H1 (cell line): ENCODE measurements at regions not wholly inside any gene's neighbourhood (a gene's known extent, or its start where the extent isn't known, plus 50 kb on each side); places are given as distances from the start of the nearest gene placed in this dataset.

ENCODE experiments used
- CTCF ChIA-PET: fragments of 300-600 bp; sonication (Branson Sonifier 250); formaldehyde crosslinking; loops from one replicate; lab custom pipeline; 2021; ENCODE audit not compliant: partially characterized antibody; lab: Charles Lee
- POLR2A ChIA-PET: fragments of 300-600 bp; sonication (Branson Sonifier 250); formaldehyde crosslinking; loops from one replicate; lab custom pipeline; 2021; ENCODE audit warnings: inconsistent platforms; ENCODE audit not compliant: partially characterized antibody; lab: Charles Lee
- DNase-seq, 2 experiments: peaks; one replicate each; pipeline versions ENCODE4 v3.0.0 to v3.0.0-alpha.2; 2010 to 2022; ENCODE audit warnings: low spot score in 2 of 2, low read depth in 1 of 2, mixed read lengths in 1 of 2
- FAIRE-seq: peaks from 2 replicates; lab custom pipeline; 2011; peaks lifted over from hg19 to GRCh38; lab: Jason Lieb, UNC
- H2AFZ ChIP-seq: 2 replicates; pipeline ENCODE4 v1.8.1; 2012; ENCODE audit warnings: low read length, inconsistent platforms
- H2AK5ac ChIP-seq: 2 replicates; pipeline ENCODE4 v1.6.1; 2013; ENCODE audit warnings: low read depth, low read length
- H2BK120ac ChIP-seq: replicated peaks from 2 replicates; pipeline ENCODE3; 2013; ENCODE audit warnings: low read depth, low read length, inconsistent platforms
- H2BK12ac ChIP-seq: 2 replicates; pipeline ENCODE4 v1.6.1; 2013; ENCODE audit warnings: low read depth, low read length
- H2BK15ac ChIP-seq: 2 replicates; pipeline ENCODE4 v1.6.1; 2013; ENCODE audit warnings: low read length
- H2BK20ac ChIP-seq: 2 replicates; pipeline ENCODE4 v1.6.1; 2013; ENCODE audit warnings: low read length
- H2BK5ac ChIP-seq: 2 replicates; pipeline ENCODE4 v1.6.1; 2013; ENCODE audit warnings: low read depth, low read length
- H3K14ac ChIP-seq: 2 replicates; pipeline ENCODE4 v1.6.1; 2013; ENCODE audit warnings: inconsistent platforms; ENCODE audit not compliant: insufficient read length
- H3K18ac ChIP-seq: 2 replicates; pipeline ENCODE4 v1.6.1; 2013; ENCODE audit warnings: low read length; ENCODE audit errors: extremely low read depth
- H3K23ac ChIP-seq: 2 replicates; pipeline ENCODE4 v1.6.1; 2013; ENCODE audit warnings: inconsistent platforms; ENCODE audit not compliant: insufficient read length
- H3K23me2 ChIP-seq: 2 replicates; pipeline ENCODE4 v1.6.1; 2013; ENCODE audit warnings: low read depth, low read length
- H3K27ac ChIP-seq: 2 replicates; pipeline ENCODE4 v1.6.1; 2011; ENCODE audit warnings: low read depth, low read length, inconsistent platforms
- H3K27me3 ChIP-seq, 4 experiments: replicated peaks in 1 of 4; 1 replicate in 1 of 4; 2 replicates in 3 of 4; pipeline versions ENCODE4 v1.6.1 to v1.8.1; 2011 to 2013; ENCODE audit warnings: low read length in 3 of 4, mild to moderate bottlenecking in 3 of 4, inconsistent platforms in 2 of 4, mixed read lengths in 2 of 4, moderate library complexity in 1 of 4; ENCODE audit not compliant: control insufficient read depth in 3 of 4, insufficient read depth in 3 of 4; ENCODE audit errors: extremely low read depth in 1 of 4
- H3K36me3 ChIP-seq, 4 experiments: 2 replicates each; pipeline versions ENCODE4 v1.6.1 to v1.8.1; 2011 to 2013; ENCODE audit warnings: mild to moderate bottlenecking in 4 of 4, low read length in 3 of 4, moderate library complexity in 2 of 4, control low read depth in 1 of 4, inconsistent platforms in 1 of 4; ENCODE audit not compliant: insufficient read depth in 4 of 4, control insufficient read depth in 2 of 4
- H3K4ac ChIP-seq: replicated peaks from 2 replicates; pipeline ENCODE3; 2013; ENCODE audit warnings: low read length, low read depth, mixed read lengths, inconsistent platforms; ENCODE audit not compliant: insufficient read length
- H3K4me1 ChIP-seq, 4 experiments: replicated peaks in 1 of 4; 1 replicate in 1 of 4; 2 replicates in 3 of 4; pipeline versions ENCODE4 v1.6.1 to v1.8.1; 2011 to 2013; ENCODE audit warnings: low read length in 3 of 4, inconsistent platforms in 2 of 4, mixed read lengths in 1 of 4; ENCODE audit not compliant: insufficient read depth in 4 of 4, control insufficient read depth in 3 of 4
- H3K4me2 ChIP-seq, 2 experiments: 2 replicates each; pipeline versions ENCODE4 v1.6.1 to v1.8.1; 2011 to 2013; ENCODE audit warnings: low read depth in 2 of 2, low read length in 2 of 2, control low read depth in 1 of 2, inconsistent platforms in 1 of 2, mild to moderate bottlenecking in 1 of 2; ENCODE audit not compliant: insufficient read depth in 1 of 2
- H3K4me3 ChIP-seq, 4 experiments: fragments of 200-600, 300-600 bp in 1 of 4; sonication (generic), shearing (Covaris generic), sonication (Bioruptor Twin) in 1 of 4; 2 replicates each; pipeline versions ENCODE4 v1.5.1 to v1.8.1; 2011 to 2016; ENCODE audit warnings: low read length in 4 of 4, low read depth in 3 of 4, control low read depth in 2 of 4, inconsistent platforms in 2 of 4, mild to moderate bottlenecking in 2 of 4, mixed read lengths in 1 of 4, moderate library complexity in 1 of 4; ENCODE audit not compliant: insufficient read depth in 2 of 4; ENCODE audit errors: extremely low read depth in 1 of 4
- H3K56ac ChIP-seq: replicated peaks from 2 replicates; pipeline ENCODE3; 2013; ENCODE audit warnings: low read depth, mild to moderate bottlenecking, mixed read lengths, low read length, inconsistent platforms; ENCODE audit not compliant: insufficient read length
- H3K79me1 ChIP-seq: 2 replicates; pipeline ENCODE4 v1.6.1; 2013; ENCODE audit warnings: low read depth, low read length, control low read depth
- H3K79me2 ChIP-seq, 2 experiments: 2 replicates each; pipeline versions ENCODE4 v1.6.1 to v1.8.1; 2012 to 2013; ENCODE audit warnings: low read length in 2 of 2, mild to moderate bottlenecking in 2 of 2, inconsistent platforms in 1 of 2; ENCODE audit not compliant: insufficient read depth in 2 of 2, control insufficient read depth in 1 of 2
- H3K9ac ChIP-seq, 4 experiments: replicated peaks in 1 of 4; 1 replicate in 1 of 4; 2 replicates in 3 of 4; pipeline versions ENCODE4 v1.6.1 to v1.8.1; 2011 to 2013; ENCODE audit warnings: low read depth in 3 of 4, low read length in 3 of 4, control low read depth in 2 of 4, mild to moderate bottlenecking in 2 of 4, moderate library complexity in 2 of 4, inconsistent platforms in 1 of 4; ENCODE audit errors: extremely low read depth in 1 of 4
- H3K9me3 ChIP-seq, 2 experiments: 2 replicates each; pipeline versions ENCODE4 v1.6.1 to v1.8.1; 2012 to 2013; ENCODE audit warnings: mild to moderate bottlenecking in 2 of 2, moderate library complexity in 2 of 2, control low read depth in 1 of 2, inconsistent platforms in 1 of 2, low read depth in 1 of 2, low read length in 1 of 2, mixed read lengths in 1 of 2; ENCODE audit not compliant: insufficient read depth in 2 of 2
- H4K20me1 ChIP-seq, 2 experiments: replicated peaks in 1 of 2; 2 replicates each; pipeline versions ENCODE3 to v1.8.1; 2011 to 2013; ENCODE audit warnings: inconsistent platforms in 2 of 2, low read length in 2 of 2, mild to moderate bottlenecking in 1 of 2; ENCODE audit not compliant: insufficient read depth in 2 of 2, control insufficient read depth in 1 of 2
- H4K5ac ChIP-seq: 2 replicates; pipeline ENCODE4 v1.6.1; 2013; ENCODE audit warnings: low read length, low read depth, mixed read lengths, inconsistent platforms; ENCODE audit not compliant: insufficient read length
- H4K8ac ChIP-seq: 2 replicates; pipeline ENCODE4 v1.8.0; 2013; ENCODE audit warnings: mild to moderate bottlenecking, moderate library complexity, low read length, inconsistent platforms; ENCODE audit not compliant: insufficient read depth; ENCODE audit errors: extremely low read depth
- H4K91ac ChIP-seq: replicated peaks from 2 replicates; pipeline ENCODE3; 2013; ENCODE audit warnings: low read length, mixed read lengths, inconsistent platforms; ENCODE audit not compliant: insufficient read length
- SAP30 ChIP-seq: fragments of 300-600 bp; sonication (generic); IDR thresholded peaks from 2 replicates; pipeline ENCODE4 v1.7.1; 2012; ENCODE audit warnings: low read length, moderate library complexity, mild to moderate bottlenecking, inconsistent platforms; ENCODE audit not compliant: insufficient read depth, insufficient replicate concordance
- TAF1 ChIP-seq: IDR thresholded peaks from 2 replicates; pipeline ENCODE4 v1.6.1; 2011; ENCODE audit warnings: mild to moderate bottlenecking, low read depth, low read length
- TAF7 ChIP-seq: optimal IDR thresholded peaks from 2 replicates; pipeline ENCODE3; 2011; ENCODE audit warnings: low read depth, mild to moderate bottlenecking, inconsistent platforms, low read length, moderate library complexity, borderline replicate concordance
- WGBS, 2 experiments: shearing (Covaris generic) in 1 of 2; methylation state at CpG; one replicate each; pipeline versions ENCODE4 v1.1.6 to v1.1.7; 2013 to 2015; ENCODE audit warnings: low lambda C conversion rate in 2 of 2, mixed read lengths in 2 of 2, inconsistent platforms in 1 of 2, low coverage in 1 of 2, missing lambda C conversion rate in 1 of 2; ENCODE audit not compliant: insufficient replicate concordance in 2 of 2, insufficient coverage in 1 of 2, insufficient read length in 1 of 2; ENCODE audit errors: extremely low coverage in 1 of 2, missing lambda C conversion rate in 1 of 2; 5-methylcytosine and 5-hydroxymethylcytosine counted together

- Histone ChIP-seq H3K9me3 (no peaks in the 10 kb centered on the region), H3K4me1 (no peaks in the 10 kb centered on the region), H3K4ac (no peak overlapping the region), H3K36me3 (no peaks in the 10 kb centered on the region), H4K8ac (no peak overlapping the region), H3K4me2 (no peak overlapping the region), H3K79me2 (no peaks in the 10 kb centered on the region), H2BK20ac (no peak overlapping the region), H2BK5ac (no peak overlapping the region), H2BK12ac (no peak overlapping the region), H2AK5ac (no peak overlapping the region), H3K27me3 (no peaks in the 10 kb centered on the region), H4K5ac (no peak overlapping the region), H3K23me2 (no peaks in the 10 kb centered on the region), H3K79me1 (no peaks in the 10 kb centered on the region), H3K9ac (no peak overlapping the region), H3K27ac (no peak overlapping the region), H4K20me1 (peaks cover 0 to 1% of the 10 kb centered on the region in 2 experiments), H3K56ac (no peak overlapping the region), H2BK120ac (no peak overlapping the region), H2BK15ac (no peak overlapping the region), H3K23ac (no peak overlapping the region), H3K4me3 (no peak overlapping the region), H3K18ac (no peak overlapping the region), H3K14ac (no peak overlapping the region), H2AFZ (no peak overlapping the region), H4K91ac (no peak overlapping the region)
- no peak for TF ChIP-seq TAF7
- no peak for TF ChIP-seq TAF1
- no peak for TF ChIP-seq SAP30
- CTCF ChIA-PET = no interaction called here
- FAIRE-seq (no peak), DNase-seq (no peak)
- POLR2A ChIA-PET = no interaction called here
- 80% methylated on average over 4 of the region's 4 CpGs; no CpG with 5 or more reads in 1 of the 2 experiments for WGBS, 2 experiments
Measured at GRCh38 chr2:82055846-82056245, 1751.3 kb upstream of the LRRTM1 start.
